K562 (cell line): ENCODE measurements at regions not wholly inside any gene's neighbourhood (a gene's known extent, or its start where the extent isn't known, plus 50 kb on each side); places are given as distances from the start of the nearest gene placed in this dataset.
A peak's percentile ranks its signal among the peaks of the same experiment; 100 is the strongest.

Source experiments
- COPS2 ChIP-seq: fragments of 450-650 bp; conservative IDR thresholded peaks from 2 replicates; pipeline ENCODE4 v1.6.1; 2016; ENCODE audit warnings: mild to moderate bottlenecking, moderate library complexity
- DNMT1 ChIP-seq: fragments of 450-650 bp; IDR thresholded peaks from 2 replicates; pipeline ENCODE4 v1.6.1; 2016; ENCODE audit warnings: antibody characterized with exemption, mild to moderate bottlenecking
- EGR1 ChIP-seq: fragments of 450-650 bp; conservative IDR thresholded peaks from 2 replicates; pipeline ENCODE4 v1.6.1; 2017; ENCODE audit warnings: mild to moderate bottlenecking
- JUNB ChIP-seq: fragments of 450-650 bp; formaldehyde crosslinking; conservative IDR thresholded peaks from 2 replicates; pipeline ENCODE4 v1.4.0; 2020; ENCODE audit warnings: mild to moderate bottlenecking
- MAFF ChIP-seq: IDR thresholded peaks from 2 replicates; pipeline ENCODE4 v1.6.1; 2012; ENCODE audit warnings: low read length, improper control_type of control experiment
- MAFK ChIP-seq: IDR thresholded peaks from 2 replicates; pipeline ENCODE4 v1.6.1; 2011; ENCODE audit warnings: low read length, improper control_type of control experiment
- NFXL1 ChIP-seq: fragments of 450-650 bp; formaldehyde crosslinking; IDR thresholded peaks from 2 replicates; pipeline ENCODE4 v1.4.0; 2021; ENCODE audit warnings: mild to moderate bottlenecking
- PCBP2 ChIP-seq: fragments of 200-400 bp; formaldehyde crosslinking; IDR thresholded peaks from 2 replicates; pipeline ENCODE4 v1.6.1; 2018; ENCODE audit warnings: low read length, low read depth, mild to moderate bottlenecking, moderate library complexity; ENCODE audit not compliant: poor library complexity, severe bottlenecking
- SMC3 ChIP-seq: conservative IDR thresholded peaks from 2 replicates; pipeline ENCODE4 v1.6.1; 2011; ENCODE audit warnings: low read depth, low read length, improper control_type of control experiment; ENCODE audit not compliant: insufficient read depth
- SRSF9 ChIP-seq: fragments of 200-400 bp; formaldehyde crosslinking; IDR thresholded peaks from 2 replicates; pipeline ENCODE4 v1.6.1; 2017; ENCODE audit warnings: low read depth, low read length, borderline replicate concordance
- TCFL5 ChIP-seq: fragments of 250-450 bp; sonication (Bioruptor Pico); conservative IDR thresholded peaks from 2 replicates; pipeline ENCODE4 v1.6.1; 2021; ENCODE audit warnings: mild to moderate bottlenecking, moderate library complexity, matching md5 sums
- TEAD4 ChIP-seq, 2 experiments: sonication (generic) in 1 of 2; formaldehyde crosslinking in 1 of 2; IDR thresholded peaks; 2 replicates each; pipeline versions ENCODE4 v1.6.1 to v1.8.0; 2012 to 2022; ENCODE audit warnings: borderline replicate concordance in 1 of 2, inconsistent platforms in 1 of 2, low read length in 1 of 2, mild to moderate bottlenecking in 1 of 2, missing genetic modification reagents in 1 of 2
- THRAP3 ChIP-seq: fragments of 450-650 bp; IDR thresholded peaks from 2 replicates; pipeline ENCODE4 v1.6.1; 2016; ENCODE audit warnings: mild to moderate bottlenecking, inconsistent platforms, borderline replicate concordance
- ZFPM2 ChIP-seq: fragments of 250-450 bp; sonication (Bioruptor Pico); IDR thresholded peaks from 2 replicates; pipeline ENCODE4 v1.5.1; 2022; ENCODE audit warnings: mild to moderate bottlenecking
- ZNF174 ChIP-seq: fragments of 250-450 bp; sonication (Bioruptor Pico); IDR thresholded peaks from 2 replicates; pipeline ENCODE4 v1.4.0; 2020; ENCODE audit warnings: mild to moderate bottlenecking
- ZNF197 ChIP-seq: fragments of 200-800 bp; sonication (Bioruptor generic); IDR thresholded peaks from 2 replicates; pipeline ENCODE4 v1.6.1; 2016; ENCODE audit warnings: low read depth, missing genetic modification characterization, missing compliant biosample characterization
- ZNF445 ChIP-seq: fragments of 250-450 bp; sonication (Bioruptor Pico); IDR thresholded peaks from 2 replicates; pipeline ENCODE4 v1.4.0; 2020; ENCODE audit warnings: low read depth, mild to moderate bottlenecking, moderate library complexity
- ZNF696 ChIP-seq: fragments of 250-450 bp; sonication (Bioruptor Pico); conservative IDR thresholded peaks from 2 replicates; pipeline ENCODE4 v1.4.0; 2020; ENCODE audit warnings: mild to moderate bottlenecking, moderate library complexity
- TF ChIP-seq, protein P1 (sequence below): sonication (generic); formaldehyde crosslinking; IDR thresholded peaks from 2 replicates; pipeline ENCODE4 v1.8.1; 2023; ENCODE audit warnings: mild to moderate bottlenecking, missing genetic modification reagents
- TF ChIP-seq, protein P2 (sequence below): fragments of 200-800 bp; sonication (Bioruptor generic); IDR thresholded peaks from 2 replicates; pipeline ENCODE4 v1.6.1; 2017; ENCODE audit warnings: missing genetic modification characterization, missing compliant biosample characterization
- TF ChIP-seq, protein P3 (sequence below): IDR thresholded peaks from 2 replicates; pipeline ENCODE4 v1.6.1; 2016; ENCODE audit warnings: missing genetic modification characterization, missing compliant biosample characterization

DNA sequence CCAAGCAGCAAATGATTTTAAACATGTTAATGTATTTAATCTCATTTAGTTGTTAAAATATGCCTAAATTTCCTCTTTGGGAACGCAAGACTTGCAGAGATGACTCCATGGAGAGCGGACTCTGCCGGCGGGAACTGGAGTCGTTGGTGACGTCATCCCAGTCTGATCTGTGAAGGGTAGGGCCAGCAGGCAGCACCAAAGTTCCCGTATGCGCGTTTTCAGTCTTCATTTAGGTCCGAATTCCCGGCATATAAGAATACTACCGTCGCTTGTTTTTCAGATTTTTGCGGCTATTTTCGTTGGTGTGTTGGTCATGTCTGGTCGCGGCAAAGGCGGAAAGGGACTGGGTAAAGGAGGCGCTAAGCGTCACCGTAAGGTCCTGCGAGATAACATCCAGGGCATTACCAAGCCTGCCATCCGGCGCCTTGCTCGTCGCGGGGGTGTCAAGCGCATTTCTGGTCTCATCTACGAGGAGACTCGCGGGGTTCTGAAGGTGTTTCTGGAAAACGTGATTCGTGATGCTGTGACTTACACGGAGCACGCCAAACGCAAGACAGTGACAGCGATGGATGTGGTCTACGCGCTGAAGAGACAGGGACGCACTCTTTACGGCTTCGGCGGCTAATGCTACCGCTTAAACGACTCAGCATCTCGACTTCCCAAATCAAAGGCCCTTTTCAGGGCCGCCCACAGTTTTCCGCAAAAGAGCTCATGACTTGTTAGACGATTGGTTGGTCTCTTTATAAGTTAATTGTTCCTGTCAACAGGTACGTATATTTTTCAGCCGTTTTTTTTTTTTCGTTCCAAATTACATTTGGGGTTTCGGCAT, 117.3 kb downstream of the HFE start (continued):
- TF ChIP-seq ZNF696 (peak; percentile 76; the same call in 1 of the 2 replicates), MAFF (no peak), ZNF445 (peak; percentile 62; the same call in 1 of the 2 replicates), DNMT1 (no peak; the same call in 1 of the 2 replicates), NFXL1 (CRISPR knock-in tag) (peak; percentile 78), ZFPM2 (CRISPR knock-in tag) (peak; percentile 77; the same call in 1 of the 2 replicates), ZNF197 (CRISPR knock-in tag) (no peak), EGR1 (peak; percentile 90), COPS2 (no peak), SRSF9 (no peak), MAFK (0 out of 2 replicates have a peak, but pooled peaks have one; percentile 18), THRAP3 (peak; percentile 98), TCFL5 (CRISPR knock-in tag) (0 out of 2 replicates have a peak, but pooled peaks have one; percentile 50), JUNB (CRISPR knock-in tag) (peak; percentile 98), SMC3 (no peak), PCBP2 (no peak), ZNF174 (CRISPR knock-in tag) (0 out of 2 replicates have a peak, but pooled peaks have one; percentile 10), TEAD4 (IDR thresholded peaks at IDR 0.05; ENCODE audit: low read length) (peak; percentile 85), TEAD4 (CRISPR knock-in tag; IDR thresholded peaks at IDR 0.05; ENCODE audit: borderline replicate concordance) (no peak)
- TF ChIP-seq, protein P1, sequence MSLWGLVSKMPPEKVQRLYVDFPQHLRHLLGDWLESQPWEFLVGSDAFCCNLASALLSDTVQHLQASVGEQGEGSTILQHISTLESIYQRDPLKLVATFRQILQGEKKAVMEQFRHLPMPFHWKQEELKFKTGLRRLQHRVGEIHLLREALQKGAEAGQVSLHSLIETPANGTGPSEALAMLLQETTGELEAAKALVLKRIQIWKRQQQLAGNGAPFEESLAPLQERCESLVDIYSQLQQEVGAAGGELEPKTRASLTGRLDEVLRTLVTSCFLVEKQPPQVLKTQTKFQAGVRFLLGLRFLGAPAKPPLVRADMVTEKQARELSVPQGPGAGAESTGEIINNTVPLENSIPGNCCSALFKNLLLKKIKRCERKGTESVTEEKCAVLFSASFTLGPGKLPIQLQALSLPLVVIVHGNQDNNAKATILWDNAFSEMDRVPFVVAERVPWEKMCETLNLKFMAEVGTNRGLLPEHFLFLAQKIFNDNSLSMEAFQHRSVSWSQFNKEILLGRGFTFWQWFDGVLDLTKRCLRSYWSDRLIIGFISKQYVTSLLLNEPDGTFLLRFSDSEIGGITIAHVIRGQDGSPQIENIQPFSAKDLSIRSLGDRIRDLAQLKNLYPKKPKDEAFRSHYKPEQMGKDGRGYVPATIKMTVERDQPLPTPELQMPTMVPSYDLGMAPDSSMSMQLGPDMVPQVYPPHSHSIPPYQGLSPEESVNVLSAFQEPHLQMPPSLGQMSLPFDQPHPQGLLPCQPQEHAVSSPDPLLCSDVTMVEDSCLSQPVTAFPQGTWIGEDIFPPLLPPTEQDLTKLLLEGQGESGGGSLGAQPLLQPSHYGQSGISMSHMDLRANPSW, result peak; percentile 67; the same call in 1 of the 2 replicates
- TF ChIP-seq, protein P2, sequence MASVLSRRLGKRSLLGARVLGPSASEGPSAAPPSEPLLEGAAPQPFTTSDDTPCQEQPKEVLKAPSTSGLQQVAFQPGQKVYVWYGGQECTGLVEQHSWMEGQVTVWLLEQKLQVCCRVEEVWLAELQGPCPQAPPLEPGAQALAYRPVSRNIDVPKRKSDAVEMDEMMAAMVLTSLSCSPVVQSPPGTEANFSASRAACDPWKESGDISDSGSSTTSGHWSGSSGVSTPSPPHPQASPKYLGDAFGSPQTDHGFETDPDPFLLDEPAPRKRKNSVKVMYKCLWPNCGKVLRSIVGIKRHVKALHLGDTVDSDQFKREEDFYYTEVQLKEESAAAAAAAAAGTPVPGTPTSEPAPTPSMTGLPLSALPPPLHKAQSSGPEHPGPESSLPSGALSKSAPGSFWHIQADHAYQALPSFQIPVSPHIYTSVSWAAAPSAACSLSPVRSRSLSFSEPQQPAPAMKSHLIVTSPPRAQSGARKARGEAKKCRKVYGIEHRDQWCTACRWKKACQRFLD (CRISPR knock-in tag), result no peak; the same call in 1 of the 2 replicates
- TF ChIP-seq, protein P3, sequence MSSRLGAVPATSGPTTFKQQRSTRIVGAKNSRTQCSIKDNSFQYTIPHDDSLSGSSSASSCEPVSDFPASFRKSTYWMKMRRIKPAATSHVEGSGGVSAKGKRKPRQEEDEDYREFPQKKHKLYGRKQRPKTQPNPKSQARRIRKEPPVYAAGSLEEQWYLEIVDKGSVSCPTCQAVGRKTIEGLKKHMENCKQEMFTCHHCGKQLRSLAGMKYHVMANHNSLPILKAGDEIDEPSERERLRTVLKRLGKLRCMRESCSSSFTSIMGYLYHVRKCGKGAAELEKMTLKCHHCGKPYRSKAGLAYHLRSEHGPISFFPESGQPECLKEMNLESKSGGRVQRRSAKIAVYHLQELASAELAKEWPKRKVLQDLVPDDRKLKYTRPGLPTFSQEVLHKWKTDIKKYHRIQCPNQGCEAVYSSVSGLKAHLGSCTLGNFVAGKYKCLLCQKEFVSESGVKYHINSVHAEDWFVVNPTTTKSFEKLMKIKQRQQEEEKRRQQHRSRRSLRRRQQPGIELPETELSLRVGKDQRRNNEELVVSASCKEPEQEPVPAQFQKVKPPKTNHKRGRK (tag), result no peak
